KMS-11 (cell line): ENCODE measurements at regions not wholly inside any gene's neighbourhood (a gene's known extent, or its start where the extent isn't known, plus 50 kb on each side); places are given as distances from the start of the nearest gene placed in this dataset.

Experiments used
- H2AFZ ChIP-seq: fragments of 200-600 bp; sonication (generic); 2 replicates; pipeline ENCODE4 v1.6.1; 2016; ENCODE audit warnings: antibody characterized with exemption, mixed run types, low read depth
- H3K27ac ChIP-seq: fragments of 200-600 bp; sonication (generic); 2 replicates; pipeline ENCODE4 v1.6.1; 2016; ENCODE audit warnings: mild to moderate bottlenecking, mixed run types
- H3K27me3 ChIP-seq: fragments of 200-600 bp; sonication (generic); 2 replicates; pipeline ENCODE4 v1.6.1; 2017; ENCODE audit warnings: mild to moderate bottlenecking, low read depth, mixed run types, moderate library complexity; ENCODE audit not compliant: insufficient read depth
- H3K36me3 ChIP-seq: fragments of 200-600 bp; sonication (generic); 2 replicates; pipeline ENCODE4 v1.6.1; 2017; ENCODE audit warnings: mild to moderate bottlenecking, mixed run types; ENCODE audit not compliant: insufficient read depth
- H3K4me1 ChIP-seq: fragments of 200-600 bp; sonication (generic); 2 replicates; pipeline ENCODE4 v1.6.1; 2016; ENCODE audit warnings: mild to moderate bottlenecking, low read depth, mixed run types; ENCODE audit not compliant: poor library complexity, severe bottlenecking
- H3K4me2 ChIP-seq: fragments of 200-600 bp; sonication (generic); 2 replicates; pipeline ENCODE4 v1.7.0; 2016; ENCODE audit warnings: mild to moderate bottlenecking, mixed run types
- H3K4me3 ChIP-seq: fragments of 200-600 bp; sonication (generic); IDR thresholded peaks from 2 replicates; pipeline ENCODE4 v1.6.1; 2017; ENCODE audit warnings: low read depth, low read length, mixed read lengths; ENCODE audit not compliant: insufficient read depth
- H3K79me2 ChIP-seq: fragments of 200-600 bp; sonication (generic); 2 replicates; pipeline ENCODE4 v1.6.1; 2016; ENCODE audit warnings: low read depth, mixed run types; ENCODE audit not compliant: insufficient read depth
- H3K9ac ChIP-seq: fragments of 200-600 bp; sonication (generic); 2 replicates; pipeline ENCODE4 v1.6.1; 2016; ENCODE audit warnings: mild to moderate bottlenecking, mixed run types
- H4K20me1 ChIP-seq: fragments of 200-600 bp; sonication (generic); 2 replicates; pipeline ENCODE4 v1.6.1; 2016; ENCODE audit warnings: mild to moderate bottlenecking, mixed run types; ENCODE audit not compliant: insufficient read depth
- TF ChIP-seq, protein P1 (sequence below): fragments of 200-600 bp; sonication (generic); conservative IDR thresholded peaks from 2 replicates; pipeline ENCODE4 v1.6.1; 2017; ENCODE audit warnings: low read depth, mild to moderate bottlenecking, antibody characterized with exemption, low read length, moderate library complexity, mixed read lengths

DNA sequence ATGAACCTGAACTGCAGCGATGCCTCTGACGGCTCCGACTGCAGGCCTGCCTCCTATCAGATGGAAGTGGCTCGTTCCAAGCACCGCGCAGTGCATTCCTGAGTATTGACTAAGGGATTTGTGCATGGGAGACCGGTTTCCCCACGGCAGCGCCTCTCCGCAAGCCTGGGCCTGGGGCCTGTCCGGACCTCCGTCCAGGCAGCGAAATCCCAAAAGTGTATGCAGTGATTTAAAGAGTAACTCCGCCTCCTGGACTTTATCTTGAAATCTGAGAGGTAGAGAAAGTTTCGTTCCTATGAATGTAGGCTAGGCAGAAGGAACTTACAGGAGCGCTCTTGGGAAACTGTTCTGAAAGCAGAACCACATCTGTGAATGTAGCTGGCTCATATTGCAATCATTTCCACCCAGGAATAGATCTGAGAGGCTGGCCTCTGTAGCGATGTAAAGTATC is 106.2 kb upstream of the CELF2 start:
- Histone ChIP-seq H3K27ac (no peak overlapping the region), H2AFZ (no peak overlapping the region), H3K4me3 (no peak overlapping the region), H3K79me2 (no peaks in the 10 kb centered on the region), H3K27me3 (no peaks in the 10 kb centered on the region), H3K36me3 (no peaks in the 10 kb centered on the region), H4K20me1 (no peaks in the 10 kb centered on the region), H3K4me1 (no peaks in the 10 kb centered on the region), H3K9ac (no peak overlapping the region), H3K4me2 (no peak overlapping the region)
- TF ChIP-seq, protein P1, sequence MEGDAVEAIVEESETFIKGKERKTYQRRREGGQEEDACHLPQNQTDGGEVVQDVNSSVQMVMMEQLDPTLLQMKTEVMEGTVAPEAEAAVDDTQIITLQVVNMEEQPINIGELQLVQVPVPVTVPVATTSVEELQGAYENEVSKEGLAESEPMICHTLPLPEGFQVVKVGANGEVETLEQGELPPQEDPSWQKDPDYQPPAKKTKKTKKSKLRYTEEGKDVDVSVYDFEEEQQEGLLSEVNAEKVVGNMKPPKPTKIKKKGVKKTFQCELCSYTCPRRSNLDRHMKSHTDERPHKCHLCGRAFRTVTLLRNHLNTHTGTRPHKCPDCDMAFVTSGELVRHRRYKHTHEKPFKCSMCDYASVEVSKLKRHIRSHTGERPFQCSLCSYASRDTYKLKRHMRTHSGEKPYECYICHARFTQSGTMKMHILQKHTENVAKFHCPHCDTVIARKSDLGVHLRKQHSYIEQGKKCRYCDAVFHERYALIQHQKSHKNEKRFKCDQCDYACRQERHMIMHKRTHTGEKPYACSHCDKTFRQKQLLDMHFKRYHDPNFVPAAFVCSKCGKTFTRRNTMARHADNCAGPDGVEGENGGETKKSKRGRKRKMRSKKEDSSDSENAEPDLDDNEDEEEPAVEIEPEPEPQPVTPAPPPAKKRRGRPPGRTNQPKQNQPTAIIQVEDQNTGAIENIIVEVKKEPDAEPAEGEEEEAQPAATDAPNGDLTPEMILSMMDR, result no peak

DNA sequence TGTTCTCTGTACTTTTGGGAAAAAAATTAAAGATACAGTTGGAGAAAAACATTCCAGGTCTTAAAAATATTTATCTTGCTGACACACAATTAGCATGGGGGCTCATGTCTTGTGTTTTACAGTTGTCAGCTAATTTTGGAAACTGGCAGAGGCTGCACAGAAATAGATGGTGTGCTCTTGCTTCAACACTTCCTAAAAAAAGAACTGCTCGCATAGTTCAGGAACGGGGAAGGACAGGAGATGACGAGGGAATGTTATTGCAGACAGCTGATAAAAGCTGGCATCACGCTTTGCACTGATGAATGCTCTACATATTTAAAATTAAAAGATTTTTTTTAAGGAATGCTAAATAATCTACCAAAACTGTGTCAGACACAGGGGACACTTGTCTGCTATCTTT is 103.5 kb upstream of the CELF2 start:
- H3K27me3 ChIP-seq, result no peaks in the 10 kb centered on the region
- no peak overlapping the region for H2AFZ ChIP-seq
- H3K36me3 ChIP-seq, result no peaks in the 10 kb centered on the region
- no peaks in the 10 kb centered on the region for H3K79me2 ChIP-seq
- TF ChIP-seq, protein P1, result no peak
- no peaks in the 10 kb centered on the region for H4K20me1 ChIP-seq
- H3K4me2 ChIP-seq, result no peak overlapping the region
- no peak overlapping the region for H3K27ac ChIP-seq
- no peak overlapping the region for H3K4me3 ChIP-seq
- no peaks in the 10 kb centered on the region for H3K4me1 ChIP-seq
- H3K9ac ChIP-seq, result no peak overlapping the region

DNA sequence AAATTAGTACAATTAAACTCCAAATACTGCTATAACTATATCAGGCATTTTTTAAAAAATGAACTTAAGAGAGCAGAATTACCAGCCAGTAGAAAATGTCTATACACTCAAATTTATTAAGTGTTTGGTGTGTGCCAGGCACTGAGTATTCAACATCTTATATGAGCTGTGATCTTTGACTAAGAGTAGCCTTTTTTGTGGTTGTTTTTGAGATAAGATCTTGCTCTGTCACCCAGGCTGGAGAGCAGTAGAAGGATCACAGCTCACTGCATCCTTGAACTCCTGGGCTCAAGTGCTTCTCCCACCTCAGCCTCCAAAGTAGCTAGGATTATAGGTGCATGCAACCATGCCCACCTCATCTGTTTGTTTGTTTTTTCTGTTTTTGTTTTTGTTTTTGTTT is 102.5 kb upstream of the CELF2 start:
- no peaks in the 10 kb centered on the region for H4K20me1 ChIP-seq
- no peak overlapping the region for H3K4me3 ChIP-seq
- H2AFZ ChIP-seq, result no peak overlapping the region
- H3K27ac ChIP-seq, result no peak overlapping the region
- no peaks in the 10 kb centered on the region for H3K36me3 ChIP-seq
- no peak overlapping the region for H3K9ac ChIP-seq
- no peaks in the 10 kb centered on the region for H3K79me2 ChIP-seq
- no peak overlapping the region for H3K4me2 ChIP-seq
- no peaks in the 10 kb centered on the region for H3K4me1 ChIP-seq
- no peaks in the 10 kb centered on the region for H3K27me3 ChIP-seq
- TF ChIP-seq, protein P1, result no peak

DNA sequence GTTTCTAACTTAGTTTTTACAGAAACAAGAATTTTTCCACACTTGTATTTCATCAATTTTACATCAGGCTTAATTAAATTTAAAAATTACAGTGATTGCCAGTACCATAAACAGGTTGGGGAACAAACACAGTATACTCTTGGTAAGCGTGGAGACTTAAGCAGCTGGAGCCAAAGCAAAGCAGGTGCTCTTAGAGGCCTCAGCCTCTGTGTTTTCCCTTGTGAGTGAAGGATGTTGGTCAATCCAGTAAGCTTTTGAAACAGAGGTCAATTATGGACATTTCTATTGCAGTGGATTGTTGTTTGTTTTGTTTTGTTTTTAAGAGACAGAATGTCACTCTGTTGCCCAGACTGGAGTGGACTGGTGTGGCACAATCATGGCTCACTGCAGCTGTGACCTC is 100.6 kb upstream of the CELF2 start:
- H3K4me2 ChIP-seq, result no peak overlapping the region

More for the DNA sequence above, 100.6 kb upstream of the CELF2 start:
- Histone ChIP-seq H3K27ac (no peak overlapping the region), H2AFZ (no peak overlapping the region), H3K4me3 (no peak overlapping the region), H4K20me1 (no peaks in the 10 kb centered on the region), H3K9ac (no peak overlapping the region), H3K27me3 (no peaks in the 10 kb centered on the region), H3K36me3 (no peaks in the 10 kb centered on the region), H3K79me2 (no peaks in the 10 kb centered on the region), H3K4me1 (no peaks in the 10 kb centered on the region)
- TF ChIP-seq, protein P1, result no peak
